ENCODE measurements at regions not wholly inside any gene's neighbourhood (a gene's known extent, or its start where the extent isn't known, plus 50 kb on each side); places are given as distances from the start of the nearest gene placed in this dataset.

GRCh38 chr6:104240865-104241264, 618.9 kb downstream of the HACE1 start:
- Histone ChIP-seq H3K9me3 (replicated peaks in 1 of 11) (no peaks in the 10 kb centered on the region), H3K9ac (no peak overlapping the region), H4K20me1 (no peaks in the 10 kb centered on the region), H3K4me1 (no peaks in the 10 kb centered on the region), H3K36me3 (no peaks in the 10 kb centered on the region), H3K4me3 (no peak overlapping the region), H3K27ac (no peak overlapping the region), H3K4me2 (no peak overlapping the region), H3K27me3 (no peaks in the 10 kb centered on the region)
- TF ChIP-seq Cebpa-rat (IDR thresholded peaks at IDR 0.05), result no peak

GRCh38 chr6:104239971-104240370, 619.7 kb downstream of the HACE1 start:
- no peaks in the 10 kb centered on the region for H4K20me1 ChIP-seq
- H3K9ac ChIP-seq, result no peak overlapping the region
- no peaks in the 10 kb centered on the region for H3K9me3 ChIP-seq (replicated peaks in 1 of 11)
- no peak overlapping the region for H3K27ac ChIP-seq
- H3K27me3 ChIP-seq, result no peaks in the 10 kb centered on the region
- TF ChIP-seq Cebpa-rat (IDR thresholded peaks at IDR 0.05), result no peak
- H3K36me3 ChIP-seq, result no peaks in the 10 kb centered on the region
- no peaks in the 10 kb centered on the region for H3K4me1 ChIP-seq
- H3K4me2 ChIP-seq, result no peak overlapping the region
- H3K4me3 ChIP-seq, result no peak overlapping the region

GRCh38 chr6:104229057-104229456, 630.7 kb downstream of the HACE1 start:
- TF ChIP-seq Cebpa-rat (IDR thresholded peaks at IDR 0.05), result no peak
- no peak overlapping the region for H3K4me3 ChIP-seq
- H3K9ac ChIP-seq, result no peak overlapping the region
- no peaks in the 10 kb centered on the region for H4K20me1 ChIP-seq
- H3K27me3 ChIP-seq, result no peaks in the 10 kb centered on the region
- H3K4me1 ChIP-seq, result peaks cover 0 to 15% (median 0%) of the 10 kb centered on the region in 10 experiments; a peak in 5 of 20 replicates
- H3K4me2 ChIP-seq, result no peak overlapping the region
- H3K9me3 ChIP-seq (replicated peaks in 1 of 11), result 0 out of 22 replicates have a peak, but pooled peaks cover 0 to 4% (median 0%) of the 10 kb centered on the region in 11 experiments
- no peak overlapping the region for H3K27ac ChIP-seq
- no peaks in the 10 kb centered on the region for H3K36me3 ChIP-seq

- Histone ChIP-seq H3K9me3 (replicated peaks in 1 of 11) (0 out of 22 replicates have a peak, but pooled peaks cover 0 to 7% (median 0%) of the 10 kb centered on the region in 11 experiments), H3K36me3 (no peaks in the 10 kb centered on the region), H3K27ac (no peak overlapping the region), H3K4me2 (peak overlapping the region in 2 of 11 experiments; percentile 27 to 31; a peak in 4 of 22 replicates), H3K9ac (no peak overlapping the region), H3K4me1 (peaks cover 0 to 18% (median 0%) of the 10 kb centered on the region in 10 experiments; a peak in 5 of 20 replicates), H3K27me3 (no peaks in the 10 kb centered on the region), H4K20me1 (no peaks in the 10 kb centered on the region), H3K4me3 (no peak overlapping the region)
- TF ChIP-seq Cebpa-rat (IDR thresholded peaks at IDR 0.05), result no peak
Measured at GRCh38 chr6:104227508-104227907, 632.2 kb downstream of the HACE1 start.

- H3K4me3 ChIP-seq, result no peak overlapping the region
- H3K9ac ChIP-seq, result no peak overlapping the region
- no peaks in the 10 kb centered on the region for H4K20me1 ChIP-seq
- H3K36me3 ChIP-seq, result no peaks in the 10 kb centered on the region
- H3K4me1 ChIP-seq, result peaks cover 0 to 18% (median 0%) of the 10 kb centered on the region in 10 experiments; a peak in 5 of 20 replicates
- H3K27me3 ChIP-seq, result no peaks in the 10 kb centered on the region
- no peak overlapping the region for H3K27ac ChIP-seq
- peak overlapping the region in 2 of 11 experiments; percentile 27 to 31; a peak in 4 of 22 replicates for H3K4me2 ChIP-seq
- peak in 1 of 11 experiments; percentile 27; a peak in 1 of 22 replicates for TF ChIP-seq Cebpa-rat (IDR thresholded peaks at IDR 0.05)
- 0 out of 22 replicates have a peak, but pooled peaks cover 0 to 7% (median 0%) of the 10 kb centered on the region in 11 experiments for H3K9me3 ChIP-seq (replicated peaks in 1 of 11)
Measured at GRCh38 chr6:104226790-104227446, 632.8 kb downstream of the HACE1 start.

GRCh38 chr6:104218116-104218515, 641.6 kb downstream of the HACE1 start:
- TF ChIP-seq Cebpa-rat (IDR thresholded peaks at IDR 0.05), result no peak
- no peak overlapping the region for H3K4me3 ChIP-seq

GRCh38 chr6:104214901-104215300, 644.8 kb downstream of the HACE1 start:
- Histone ChIP-seq H3K9ac (no peak overlapping the region), H3K9me3 (replicated peaks in 1 of 11) (no peaks in the 10 kb centered on the region), H3K36me3 (no peaks in the 10 kb centered on the region), H3K4me1 (peaks cover 0 to 5% (median 0%) of the 10 kb centered on the region in 10 experiments; a peak in 3 of 20 replicates), H4K20me1 (no peaks in the 10 kb centered on the region), H3K27me3 (no peaks in the 10 kb centered on the region), H3K4me3 (no peak overlapping the region), H3K4me2 (no peak overlapping the region), H3K27ac (no peak overlapping the region)
- TF ChIP-seq Cebpa-rat (IDR thresholded peaks at IDR 0.05), result no peak

More at GRCh38 chr6:104218116-104218515, 641.6 kb downstream of the HACE1 start:
- H3K27ac ChIP-seq, result no peak overlapping the region
- H3K4me2 ChIP-seq, result peak overlapping the region in 1 of 11 experiments; percentile 8; a peak in 1 of 22 replicates
- H3K27me3 ChIP-seq, result no peaks in the 10 kb centered on the region
- no peaks in the 10 kb centered on the region for H3K9me3 ChIP-seq (replicated peaks in 1 of 11)
- H4K20me1 ChIP-seq, result no peaks in the 10 kb centered on the region
- no peaks in the 10 kb centered on the region for H3K36me3 ChIP-seq
- H3K9ac ChIP-seq, result no peak overlapping the region
- peaks cover 0 to 5% (median 0%) of the 10 kb centered on the region in 10 experiments; a peak in 2 of 20 replicates for H3K4me1 ChIP-seq

- Histone ChIP-seq H3K4me2 (no peak overlapping the region), H3K4me3 (no peak overlapping the region), H4K20me1 (no peaks in the 10 kb centered on the region), H3K36me3 (no peaks in the 10 kb centered on the region), H3K9ac (no peak overlapping the region), H3K27me3 (no peaks in the 10 kb centered on the region), H3K27ac (no peak overlapping the region), H3K9me3 (replicated peaks in 1 of 11) (no peaks in the 10 kb centered on the region), H3K4me1 (peaks cover 0 to 10% (median 0%) of the 10 kb centered on the region in 10 experiments; a peak in 3 of 20 replicates)
- TF ChIP-seq Cebpa-rat (IDR thresholded peaks at IDR 0.05), result no peak
Measured at GRCh38 chr6:104212977-104213668, 646.6 kb downstream of the HACE1 start.

- Histone ChIP-seq H3K4me1 (peaks cover 0 to 10% (median 0%) of the 10 kb centered on the region in 10 experiments; a peak in 2 of 20 replicates), H3K27ac (no peak overlapping the region), H3K9me3 (replicated peaks in 1 of 11) (peaks cover 0 to 7% (median 0%) of the 10 kb centered on the region in 11 experiments; a peak in 1 of 22 replicates), H3K27me3 (no peaks in the 10 kb centered on the region), H3K9ac (no peak overlapping the region), H3K4me2 (no peak overlapping the region), H3K4me3 (no peak overlapping the region), H3K36me3 (no peaks in the 10 kb centered on the region), H4K20me1 (no peaks in the 10 kb centered on the region)
- TF ChIP-seq Cebpa-rat (IDR thresholded peaks at IDR 0.05), result no peak
Measured at GRCh38 chr6:104207635-104208034, 652.1 kb downstream of the HACE1 start.

All from BLaER1 treated with 17β-estradiol and CSF1 and Interleukin-3, amounts not matched to agents 10 nM and 100 nM (cell line).